H1 (cell line): ENCODE measurements at regions not wholly inside any gene's neighbourhood (a gene's known extent, or its start where the extent isn't known, plus 50 kb on each side); places are given as distances from the start of the nearest gene placed in this dataset.

Source experiments
- CTCF ChIA-PET: fragments of 300-600 bp; sonication (Branson Sonifier 250); formaldehyde crosslinking; loops from one replicate; lab custom pipeline; 2021; ENCODE audit not compliant: partially characterized antibody; lab: Charles Lee
- POLR2A ChIA-PET: fragments of 300-600 bp; sonication (Branson Sonifier 250); formaldehyde crosslinking; loops from one replicate; lab custom pipeline; 2021; ENCODE audit warnings: inconsistent platforms; ENCODE audit not compliant: partially characterized antibody; lab: Charles Lee
- DNase-seq, 2 experiments: peaks; one replicate each; pipeline versions ENCODE4 v3.0.0 to v3.0.0-alpha.2; 2010 to 2022; ENCODE audit warnings: low spot score in 2 of 2, low read depth in 1 of 2, mixed read lengths in 1 of 2
- FAIRE-seq: peaks from 2 replicates; lab custom pipeline; 2011; peaks lifted over from hg19 to GRCh38; lab: Jason Lieb, UNC
- H2AFZ ChIP-seq: 2 replicates; pipeline ENCODE4 v1.8.1; 2012; ENCODE audit warnings: low read length, inconsistent platforms
- H2AK5ac ChIP-seq: 2 replicates; pipeline ENCODE4 v1.6.1; 2013; ENCODE audit warnings: low read depth, low read length
- H2BK120ac ChIP-seq: replicated peaks from 2 replicates; pipeline ENCODE3; 2013; ENCODE audit warnings: low read depth, low read length, inconsistent platforms
- H2BK12ac ChIP-seq: 2 replicates; pipeline ENCODE4 v1.6.1; 2013; ENCODE audit warnings: low read depth, low read length
- H2BK15ac ChIP-seq: 2 replicates; pipeline ENCODE4 v1.6.1; 2013; ENCODE audit warnings: low read length
- H2BK20ac ChIP-seq: 2 replicates; pipeline ENCODE4 v1.6.1; 2013; ENCODE audit warnings: low read length
- H2BK5ac ChIP-seq: 2 replicates; pipeline ENCODE4 v1.6.1; 2013; ENCODE audit warnings: low read depth, low read length
- H3K14ac ChIP-seq: 2 replicates; pipeline ENCODE4 v1.6.1; 2013; ENCODE audit warnings: inconsistent platforms; ENCODE audit not compliant: insufficient read length
- H3K18ac ChIP-seq: 2 replicates; pipeline ENCODE4 v1.6.1; 2013; ENCODE audit warnings: low read length; ENCODE audit errors: extremely low read depth
- H3K23ac ChIP-seq: 2 replicates; pipeline ENCODE4 v1.6.1; 2013; ENCODE audit warnings: inconsistent platforms; ENCODE audit not compliant: insufficient read length
- H3K23me2 ChIP-seq: 2 replicates; pipeline ENCODE4 v1.6.1; 2013; ENCODE audit warnings: low read depth, low read length
- H3K27ac ChIP-seq: 2 replicates; pipeline ENCODE4 v1.6.1; 2011; ENCODE audit warnings: low read depth, low read length, inconsistent platforms
- H3K27me3 ChIP-seq, 4 experiments: replicated peaks in 1 of 4; 1 replicate in 1 of 4; 2 replicates in 3 of 4; pipeline versions ENCODE4 v1.6.1 to v1.8.1; 2011 to 2013; ENCODE audit warnings: low read length in 3 of 4, mild to moderate bottlenecking in 3 of 4, inconsistent platforms in 2 of 4, mixed read lengths in 2 of 4, moderate library complexity in 1 of 4; ENCODE audit not compliant: control insufficient read depth in 3 of 4, insufficient read depth in 3 of 4; ENCODE audit errors: extremely low read depth in 1 of 4
- H3K36me3 ChIP-seq, 4 experiments: 2 replicates each; pipeline versions ENCODE4 v1.6.1 to v1.8.1; 2011 to 2013; ENCODE audit warnings: mild to moderate bottlenecking in 4 of 4, low read length in 3 of 4, moderate library complexity in 2 of 4, control low read depth in 1 of 4, inconsistent platforms in 1 of 4; ENCODE audit not compliant: insufficient read depth in 4 of 4, control insufficient read depth in 2 of 4
- H3K4ac ChIP-seq: replicated peaks from 2 replicates; pipeline ENCODE3; 2013; ENCODE audit warnings: low read length, low read depth, mixed read lengths, inconsistent platforms; ENCODE audit not compliant: insufficient read length
- H3K4me1 ChIP-seq, 4 experiments: replicated peaks in 1 of 4; 1 replicate in 1 of 4; 2 replicates in 3 of 4; pipeline versions ENCODE4 v1.6.1 to v1.8.1; 2011 to 2013; ENCODE audit warnings: low read length in 3 of 4, inconsistent platforms in 2 of 4, mixed read lengths in 1 of 4; ENCODE audit not compliant: insufficient read depth in 4 of 4, control insufficient read depth in 3 of 4
- H3K4me2 ChIP-seq, 2 experiments: 2 replicates each; pipeline versions ENCODE4 v1.6.1 to v1.8.1; 2011 to 2013; ENCODE audit warnings: low read depth in 2 of 2, low read length in 2 of 2, control low read depth in 1 of 2, inconsistent platforms in 1 of 2, mild to moderate bottlenecking in 1 of 2; ENCODE audit not compliant: insufficient read depth in 1 of 2
- H3K4me3 ChIP-seq, 4 experiments: fragments of 200-600, 300-600 bp in 1 of 4; sonication (generic), shearing (Covaris generic), sonication (Bioruptor Twin) in 1 of 4; 2 replicates each; pipeline versions ENCODE4 v1.5.1 to v1.8.1; 2011 to 2016; ENCODE audit warnings: low read length in 4 of 4, low read depth in 3 of 4, control low read depth in 2 of 4, inconsistent platforms in 2 of 4, mild to moderate bottlenecking in 2 of 4, mixed read lengths in 1 of 4, moderate library complexity in 1 of 4; ENCODE audit not compliant: insufficient read depth in 2 of 4; ENCODE audit errors: extremely low read depth in 1 of 4
- H3K56ac ChIP-seq: replicated peaks from 2 replicates; pipeline ENCODE3; 2013; ENCODE audit warnings: low read depth, mild to moderate bottlenecking, mixed read lengths, low read length, inconsistent platforms; ENCODE audit not compliant: insufficient read length
- H3K79me1 ChIP-seq: 2 replicates; pipeline ENCODE4 v1.6.1; 2013; ENCODE audit warnings: low read depth, low read length, control low read depth
- H3K79me2 ChIP-seq, 2 experiments: 2 replicates each; pipeline versions ENCODE4 v1.6.1 to v1.8.1; 2012 to 2013; ENCODE audit warnings: low read length in 2 of 2, mild to moderate bottlenecking in 2 of 2, inconsistent platforms in 1 of 2; ENCODE audit not compliant: insufficient read depth in 2 of 2, control insufficient read depth in 1 of 2
- H3K9ac ChIP-seq, 4 experiments: replicated peaks in 1 of 4; 1 replicate in 1 of 4; 2 replicates in 3 of 4; pipeline versions ENCODE4 v1.6.1 to v1.8.1; 2011 to 2013; ENCODE audit warnings: low read depth in 3 of 4, low read length in 3 of 4, control low read depth in 2 of 4, mild to moderate bottlenecking in 2 of 4, moderate library complexity in 2 of 4, inconsistent platforms in 1 of 4; ENCODE audit errors: extremely low read depth in 1 of 4
- H3K9me3 ChIP-seq, 2 experiments: 2 replicates each; pipeline versions ENCODE4 v1.6.1 to v1.8.1; 2012 to 2013; ENCODE audit warnings: mild to moderate bottlenecking in 2 of 2, moderate library complexity in 2 of 2, control low read depth in 1 of 2, inconsistent platforms in 1 of 2, low read depth in 1 of 2, low read length in 1 of 2, mixed read lengths in 1 of 2; ENCODE audit not compliant: insufficient read depth in 2 of 2
- H4K20me1 ChIP-seq, 2 experiments: replicated peaks in 1 of 2; 2 replicates each; pipeline versions ENCODE3 to v1.8.1; 2011 to 2013; ENCODE audit warnings: inconsistent platforms in 2 of 2, low read length in 2 of 2, mild to moderate bottlenecking in 1 of 2; ENCODE audit not compliant: insufficient read depth in 2 of 2, control insufficient read depth in 1 of 2
- H4K5ac ChIP-seq: 2 replicates; pipeline ENCODE4 v1.6.1; 2013; ENCODE audit warnings: low read length, low read depth, mixed read lengths, inconsistent platforms; ENCODE audit not compliant: insufficient read length
- H4K8ac ChIP-seq: 2 replicates; pipeline ENCODE4 v1.8.0; 2013; ENCODE audit warnings: mild to moderate bottlenecking, moderate library complexity, low read length, inconsistent platforms; ENCODE audit not compliant: insufficient read depth; ENCODE audit errors: extremely low read depth
- H4K91ac ChIP-seq: replicated peaks from 2 replicates; pipeline ENCODE3; 2013; ENCODE audit warnings: low read length, mixed read lengths, inconsistent platforms; ENCODE audit not compliant: insufficient read length
- JUN ChIP-seq: IDR thresholded peaks from 2 replicates; pipeline ENCODE4 v1.6.1; 2011; ENCODE audit warnings: low read depth, mild to moderate bottlenecking, improper control_type of control experiment, low read length
- SP1 ChIP-seq: IDR thresholded peaks from 2 replicates; pipeline ENCODE4 v1.6.1; 2011; ENCODE audit warnings: low read depth, low read length
- TEAD4 ChIP-seq: IDR thresholded peaks from 2 replicates; pipeline ENCODE4 v1.6.1; 2012; ENCODE audit warnings: low read depth, low read length, inconsistent platforms, mixed read lengths
- YY1 ChIP-seq: IDR thresholded peaks from 2 replicates; pipeline ENCODE4 v1.6.1; 2011; ENCODE audit warnings: low read depth, mild to moderate bottlenecking, low read length
- WGBS, 2 experiments: shearing (Covaris generic) in 1 of 2; methylation state at CpG; one replicate each; pipeline versions ENCODE4 v1.1.6 to v1.1.7; 2013 to 2015; ENCODE audit warnings: low lambda C conversion rate in 2 of 2, mixed read lengths in 2 of 2, inconsistent platforms in 1 of 2, low coverage in 1 of 2, missing lambda C conversion rate in 1 of 2; ENCODE audit not compliant: insufficient replicate concordance in 2 of 2, insufficient coverage in 1 of 2, insufficient read length in 1 of 2; ENCODE audit errors: extremely low coverage in 1 of 2, missing lambda C conversion rate in 1 of 2; 5-methylcytosine and 5-hydroxymethylcytosine counted together

DNA sequence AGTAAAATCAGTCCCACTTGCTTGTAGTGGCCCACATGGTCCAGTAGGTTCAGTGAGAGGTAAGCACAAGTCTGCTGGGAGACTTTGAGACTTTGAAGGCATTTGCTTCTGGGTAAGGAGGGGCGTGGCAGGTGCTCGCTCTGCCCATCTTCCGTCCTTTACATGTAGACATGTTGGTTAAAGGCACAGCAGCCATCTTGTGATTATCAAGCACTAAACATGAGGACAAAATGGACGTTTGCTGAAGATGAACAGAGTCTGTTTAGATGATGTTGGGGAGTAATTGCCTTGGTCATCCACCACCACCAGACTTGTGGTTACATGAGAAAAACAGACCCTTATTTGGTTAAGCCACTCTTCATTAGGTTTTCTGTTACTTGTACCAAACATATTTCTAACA is 252.8 kb upstream of the PARD3B start:
- no peak overlapping the region for H4K8ac ChIP-seq
- peak; percentile 48; the same call in 1 of the 2 replicates for TF ChIP-seq YY1
- no peak for TF ChIP-seq JUN
- no peak for TF ChIP-seq SP1
- no peak for TF ChIP-seq TEAD4
- no peak overlapping the region for H2BK12ac ChIP-seq
- no peak overlapping the region for H3K9ac ChIP-seq
- no peak overlapping the region for H3K14ac ChIP-seq
- no peak overlapping the region for H2BK5ac ChIP-seq
- no peak overlapping the region for H2BK120ac ChIP-seq
- no peak overlapping the region for H3K23ac ChIP-seq
- H3K56ac ChIP-seq = no peak overlapping the region
- no peaks in the 10 kb centered on the region for H4K20me1 ChIP-seq
- no peak overlapping the region for H4K5ac ChIP-seq
- no peak overlapping the region for H2AK5ac ChIP-seq
- no peak overlapping the region for H3K4me2 ChIP-seq
- no peak for DNase-seq
- no peaks in the 10 kb centered on the region; the same call in 1 of the 2 replicates for H3K23me2 ChIP-seq
- H2AFZ ChIP-seq = no peak overlapping the region
- FAIRE-seq = peak; percentile 65
- H2BK20ac ChIP-seq = no peak overlapping the region
- H3K36me3 ChIP-seq = no peaks in the 10 kb centered on the region
- H3K27ac ChIP-seq = no peak overlapping the region
- POLR2A ChIA-PET = no interaction called here
- no peak overlapping the region for H2BK15ac ChIP-seq
- no peaks in the 10 kb centered on the region for H3K4me1 ChIP-seq
- CTCF ChIA-PET = interaction anchor here (1.4 to 1.5 kb wide), 2 partner anchors 8 to 10 kb away, joined by 5 read pairs; no protein-coding TSS in a partner anchor
- no peak overlapping the region for H3K4me3 ChIP-seq
- no peaks in the 10 kb centered on the region for H3K27me3 ChIP-seq
- H3K18ac ChIP-seq = no peak overlapping the region
- no peaks in the 10 kb centered on the region for H3K9me3 ChIP-seq
- no peaks in the 10 kb centered on the region for H3K79me2 ChIP-seq
- no peak overlapping the region for H4K91ac ChIP-seq
- H3K4ac ChIP-seq = no peak overlapping the region
- H3K79me1 ChIP-seq = no peaks in the 10 kb centered on the region
- 79% methylated on average over 4 of the region's 4 CpGs; no CpG with 5 or more reads in 1 of the 2 experiments for WGBS, 2 experiments
